C1 segment of cervical spinal cord (tissue), 14 donors: ENCODE measurements at regions not wholly inside any gene's neighbourhood (a gene's known extent, or its start where the extent isn't known, plus 50 kb on each side); places are given as distances from the start of the nearest gene placed in this dataset.
"Not testable (repeated sequence)": the region's sequence is repeated elsewhere in the genome, so short reads cannot be mapped to it uniquely, and the experiment has no call there.

ENCODE experiments used
- DNase-seq, 14 donors: peaks; one replicate each; lab custom pipeline; 2025; lab: John Stamatoyannopoulos, UW

DNA sequence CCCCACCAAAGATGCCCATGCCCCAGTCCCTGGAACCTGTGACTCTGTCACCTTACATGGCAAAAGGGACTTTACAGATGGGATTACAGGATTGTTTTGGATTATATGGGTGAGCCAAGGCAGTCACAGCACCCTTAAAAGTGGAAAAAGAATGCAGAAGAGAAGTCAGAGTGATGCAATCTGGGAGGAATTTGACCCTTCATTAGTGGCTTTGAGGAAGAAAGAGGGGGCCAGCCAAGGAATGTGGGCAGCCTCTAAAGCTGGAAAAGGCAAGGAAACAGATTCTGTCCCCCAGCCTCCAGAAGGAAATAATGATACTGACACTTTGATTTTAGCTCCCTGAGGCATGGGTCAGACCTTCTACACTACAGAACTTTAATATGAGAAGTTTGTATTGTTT is 257.3 kb upstream of the ISX start:
- DNase-seq: no peak

DNA sequence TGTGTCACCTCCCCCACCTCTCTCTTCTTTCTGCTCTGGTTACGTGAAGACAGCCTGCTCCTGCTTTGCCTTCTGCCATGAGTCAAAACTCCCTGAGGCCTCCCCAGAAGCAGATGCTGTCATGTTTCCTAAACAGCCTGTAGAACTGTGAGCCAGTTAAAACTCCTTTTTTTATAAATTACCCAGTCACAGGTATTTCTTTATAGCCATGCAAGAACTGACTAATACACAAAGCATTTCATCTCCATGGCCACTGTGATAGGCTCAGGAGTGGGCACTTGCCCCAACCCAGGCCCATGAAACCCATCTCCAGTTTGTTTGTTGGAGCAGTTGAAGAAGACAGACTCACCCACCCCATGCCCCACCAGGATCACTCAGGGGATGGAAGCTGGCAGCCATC is 253.3 kb upstream of the ISX start:
- no peak for DNase-seq

DNA sequence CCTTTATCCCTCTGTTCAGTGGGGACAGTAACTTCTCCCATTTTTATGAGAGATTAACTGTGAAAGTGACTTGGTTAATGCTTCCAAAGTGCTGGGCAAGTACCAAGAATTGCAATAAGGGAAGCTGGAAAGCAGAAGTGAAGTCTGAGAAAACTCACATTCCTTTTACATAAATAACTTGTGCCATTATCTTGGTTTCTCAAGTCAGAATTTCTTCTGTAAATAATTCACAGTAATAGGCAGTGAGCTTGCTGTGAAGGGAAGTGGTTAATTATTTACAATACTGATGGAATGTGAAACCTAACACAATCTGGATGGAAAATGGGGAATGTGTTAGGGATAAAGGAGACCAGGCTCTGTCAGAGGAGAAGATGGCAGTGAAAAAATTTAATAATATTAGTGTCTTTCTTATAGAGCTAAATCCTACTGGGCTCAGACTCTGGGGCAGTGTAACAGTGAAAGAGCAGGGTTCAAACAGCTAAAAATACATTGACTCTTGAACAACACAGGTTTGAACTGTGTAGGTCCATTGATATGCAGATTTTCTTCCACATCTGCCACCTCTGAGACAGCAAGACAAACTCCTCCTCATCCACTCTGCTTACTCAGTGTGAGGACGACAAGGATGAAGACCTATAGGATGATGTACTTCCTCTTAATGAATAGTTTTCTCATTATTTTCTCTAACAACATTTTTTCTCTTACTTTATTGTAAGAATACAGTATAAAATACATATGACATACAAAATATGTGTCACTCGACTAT is 251.5 kb upstream of the ISX start:
- no peak for DNase-seq

DNA sequence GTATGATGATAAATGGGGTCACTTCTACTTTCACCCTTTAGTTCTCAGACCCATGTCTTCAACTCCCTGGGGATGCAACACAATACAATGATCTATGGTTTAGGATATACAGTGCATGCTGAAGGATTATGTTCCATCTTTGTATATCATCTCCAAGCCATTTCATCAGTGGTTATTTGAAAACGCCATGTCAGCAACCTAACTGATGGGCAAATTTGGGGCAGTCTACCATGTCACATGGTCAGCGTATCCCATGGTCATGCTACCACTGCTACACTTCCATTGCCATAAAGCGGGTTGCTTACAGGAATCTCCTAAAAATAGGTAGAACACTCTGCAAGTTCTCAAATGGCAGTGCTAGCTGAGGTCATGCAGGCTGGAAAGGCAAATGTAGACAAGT is 236.5 kb upstream of the ISX start:
- DNase-seq: no peak

DNA sequence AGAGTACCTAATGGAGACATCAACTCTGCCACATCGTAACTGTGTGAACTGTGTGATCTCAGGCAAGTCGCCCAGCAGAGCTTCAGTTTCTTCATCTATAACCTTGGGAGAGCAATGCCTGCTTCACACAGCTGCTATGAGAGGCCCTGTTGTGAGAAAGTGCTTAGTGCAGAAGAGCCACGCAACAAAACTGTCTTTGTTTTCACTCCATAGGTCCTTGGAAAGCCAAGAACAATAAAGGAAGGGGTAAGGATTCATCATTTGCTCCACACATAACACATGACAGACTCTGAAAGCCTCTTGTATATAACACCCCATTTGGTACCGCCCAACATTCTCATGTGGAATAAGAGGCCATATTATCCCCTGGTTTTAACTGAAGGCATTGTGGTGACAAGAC is 231.9 kb upstream of the ISX start:
- no peak for DNase-seq

DNA sequence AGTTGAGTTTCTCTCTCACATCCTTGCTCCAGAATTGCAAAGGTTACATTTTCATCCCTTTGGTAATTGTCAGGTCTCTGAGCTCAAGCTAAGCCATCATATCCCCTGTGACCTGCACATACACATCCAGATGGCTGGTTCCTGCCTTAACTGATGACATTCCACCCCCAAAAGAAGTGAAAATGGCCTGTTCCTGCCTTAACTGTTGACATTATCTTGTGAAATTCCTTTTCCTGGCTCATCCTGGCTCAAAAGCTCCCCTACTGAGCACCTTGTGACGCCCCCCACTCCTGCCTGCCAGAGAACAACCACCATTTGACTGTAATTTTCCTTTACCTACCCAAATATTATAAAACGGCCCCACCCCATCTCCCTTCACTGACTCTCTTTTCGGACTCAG is 231.4 kb upstream of the ISX start:
- not testable (repeated sequence) for DNase-seq

DNA sequence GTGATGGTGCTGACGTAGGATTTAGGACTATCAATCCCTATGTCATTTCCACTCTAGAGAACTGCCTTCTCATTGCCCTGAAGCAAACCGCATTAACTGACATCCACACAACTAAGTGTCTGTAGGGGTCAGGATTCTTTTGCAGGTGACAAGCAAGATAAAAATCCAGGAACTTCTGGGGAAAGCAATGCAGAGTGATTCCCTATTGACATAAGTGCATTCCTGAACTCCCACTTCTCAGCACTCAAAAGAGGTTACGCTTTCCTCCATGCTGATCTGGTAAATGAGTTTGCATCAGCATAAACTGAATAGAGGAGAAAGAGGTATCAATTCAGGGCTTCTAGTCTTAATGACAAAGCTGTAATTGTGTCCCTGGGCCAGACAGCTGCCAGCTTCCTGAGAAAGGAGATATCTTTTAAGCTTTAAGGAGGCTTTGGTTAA is 224.6 kb upstream of the ISX start:
- DNase-seq: no peak

DNA sequence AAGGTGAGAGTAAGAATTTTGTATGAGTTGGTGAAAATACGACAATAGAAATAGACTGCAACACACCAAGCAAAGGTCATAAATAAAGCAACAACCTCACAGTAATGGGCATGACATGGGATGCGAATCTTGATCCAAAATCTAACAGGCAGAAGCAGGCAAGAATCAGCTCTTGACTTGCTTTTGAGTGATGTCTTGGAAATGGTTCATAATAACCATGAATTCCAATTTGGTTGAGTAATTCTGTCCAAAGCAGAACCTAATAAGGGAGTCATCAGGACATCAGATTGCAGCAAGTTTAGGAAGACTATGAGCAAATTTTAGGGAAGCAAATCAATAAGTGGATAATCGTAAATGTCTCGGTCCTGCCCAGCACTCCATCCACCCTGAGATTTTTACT is 224.0 kb upstream of the ISX start:
- no peak for DNase-seq

DNA sequence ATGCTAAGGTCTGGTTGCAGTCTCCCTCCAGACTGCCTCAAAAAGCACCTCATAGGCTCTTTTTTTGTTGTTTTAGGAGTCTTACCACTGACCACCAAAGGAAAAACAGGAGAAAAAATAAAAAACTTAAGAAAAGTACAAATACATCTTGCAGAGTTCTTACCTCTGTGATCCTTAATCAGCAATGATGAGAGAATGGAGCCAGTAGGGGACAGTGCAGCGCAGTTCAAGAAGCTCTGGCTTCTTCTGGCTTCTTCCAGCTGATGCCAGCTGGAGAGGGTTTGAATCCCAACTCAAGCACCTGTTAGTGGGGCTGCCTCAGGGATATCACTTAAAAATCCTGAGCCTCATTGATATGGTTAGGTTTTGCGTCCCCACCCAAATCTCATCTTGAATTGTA is 223.3 kb upstream of the ISX start:
- DNase-seq: no peak

DNA sequence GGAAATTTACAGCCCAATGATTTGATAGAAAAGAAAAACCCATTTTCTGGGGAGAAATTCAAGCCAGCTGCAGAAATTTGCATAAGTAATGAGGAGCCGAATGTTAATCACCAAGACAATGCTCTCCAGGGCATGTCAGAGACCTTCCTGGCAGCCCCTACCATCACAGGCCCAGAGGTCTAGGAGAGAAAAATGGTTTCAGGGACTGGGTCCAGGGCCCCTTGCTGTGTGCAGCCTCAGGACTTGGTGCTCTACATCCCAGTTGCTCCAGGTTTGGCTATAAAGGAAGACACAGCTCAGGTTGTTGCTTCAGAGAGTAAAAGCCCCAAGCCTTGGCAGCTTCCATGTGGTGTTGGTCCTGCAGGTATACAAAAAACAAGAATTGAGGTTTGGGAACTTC is 222.2 kb upstream of the ISX start:
- not testable (repeated sequence) for DNase-seq

DNA sequence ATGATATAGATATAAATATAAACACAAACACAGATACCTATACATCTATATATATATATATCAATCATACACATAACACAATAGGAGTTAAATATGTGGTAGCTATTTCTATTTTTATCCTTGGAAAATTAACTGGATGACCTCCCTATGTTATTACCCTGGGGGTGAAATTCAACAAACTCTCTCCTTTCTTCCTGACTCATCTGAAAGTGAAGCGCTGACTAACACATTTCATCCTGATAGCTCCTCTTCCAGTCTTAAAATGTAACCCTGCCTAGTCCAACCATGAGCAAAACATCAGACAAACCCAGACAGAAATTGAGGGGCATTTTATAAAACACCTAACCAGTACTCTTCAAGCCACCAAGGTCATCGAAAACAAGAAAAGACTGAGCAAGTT is 220.6 kb upstream of the ISX start:
- no peak for DNase-seq

DNA sequence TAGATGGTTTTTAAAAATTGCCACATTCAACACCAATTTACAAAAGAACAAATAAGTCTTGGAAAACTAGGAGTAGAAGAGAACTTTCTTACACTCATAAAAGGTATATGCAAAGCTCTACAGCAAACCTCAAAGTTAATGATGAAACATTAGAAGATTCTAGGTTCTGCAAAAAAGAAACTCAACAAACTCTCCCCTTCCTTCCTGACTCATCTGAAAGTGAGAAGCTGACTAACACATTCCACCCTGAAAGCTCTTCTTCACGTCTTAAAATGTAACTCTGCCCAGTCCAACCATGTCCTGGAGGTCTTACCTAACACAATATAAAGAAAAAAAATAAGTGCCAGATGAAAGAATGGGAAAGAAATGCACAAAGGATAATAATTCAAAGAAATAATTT is 218.9 kb upstream of the ISX start:
- no peak for DNase-seq

DNA sequence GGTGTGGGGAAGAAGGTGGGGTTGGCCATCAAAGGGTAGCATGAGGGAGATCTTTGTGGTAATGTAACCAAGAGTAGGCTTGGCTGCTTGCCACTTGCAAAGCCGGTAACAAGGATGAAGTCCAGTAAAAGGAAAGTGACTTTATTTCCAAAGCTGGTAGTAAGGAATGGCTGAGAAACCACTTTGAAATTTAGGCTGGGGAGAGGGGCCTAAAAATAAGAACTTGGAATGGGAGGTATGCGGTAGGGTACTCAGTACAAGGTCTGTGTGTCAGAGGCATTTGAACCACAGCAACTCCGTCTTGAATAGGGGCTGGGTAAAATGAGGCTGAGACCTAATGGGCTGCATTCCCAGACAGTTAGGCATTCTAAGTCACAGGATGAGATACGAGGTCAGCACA is 216.0 kb upstream of the ISX start:
- no peak for DNase-seq

DNA sequence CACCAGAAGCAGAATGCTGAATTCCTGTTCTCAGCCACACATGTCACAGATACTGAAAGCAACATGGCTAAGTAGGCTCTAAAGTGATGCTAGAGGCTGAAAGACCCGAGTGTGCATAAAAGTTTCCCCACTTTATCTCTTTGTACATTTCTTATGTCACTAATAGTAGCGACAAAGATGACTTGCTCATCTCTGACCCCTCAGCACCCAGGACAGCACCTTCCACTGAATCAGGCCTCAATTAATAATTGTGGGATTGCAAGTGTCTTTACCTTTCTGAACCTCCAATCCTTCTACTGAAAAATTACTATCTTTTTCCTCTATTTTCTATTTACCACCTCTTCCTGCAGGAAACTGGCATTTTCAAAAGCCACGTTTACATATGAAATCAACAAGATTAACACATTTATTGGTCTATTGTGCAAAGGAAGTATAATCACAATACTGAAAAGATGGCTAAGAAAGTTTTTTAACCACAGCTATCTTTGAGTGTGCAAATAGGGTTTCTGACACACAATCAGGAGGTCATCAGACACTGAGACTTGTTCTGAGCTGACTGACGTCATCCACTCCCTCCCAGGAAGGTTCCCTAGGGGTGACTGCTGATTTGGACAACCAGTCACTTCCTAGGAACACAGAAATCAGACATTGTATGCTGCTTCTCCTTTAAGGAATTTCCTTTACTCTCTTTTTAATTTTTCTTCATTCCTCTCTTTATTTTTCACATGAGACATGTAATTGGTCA is 213.9 kb upstream of the ISX start:
- no peak for DNase-seq

DNA sequence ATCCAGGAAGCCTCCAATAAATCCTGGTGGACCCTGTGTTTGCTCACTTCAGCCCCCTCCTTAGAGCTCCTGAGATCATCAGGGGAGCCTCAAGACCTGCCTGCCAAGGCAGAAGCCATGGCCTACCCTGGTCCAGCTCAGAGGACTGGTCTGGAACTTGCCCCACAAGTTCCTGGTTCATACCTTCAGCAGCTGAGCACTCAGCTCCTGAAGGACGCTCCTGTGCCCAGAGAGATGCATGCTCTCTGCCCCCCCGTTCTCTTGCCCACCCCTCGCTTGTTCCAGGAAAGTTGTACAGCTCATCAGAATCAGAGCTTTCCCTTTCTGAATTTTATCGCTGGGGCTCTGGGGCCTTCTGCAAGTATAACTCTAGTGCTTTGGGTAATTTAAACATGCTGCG is 210.5 kb upstream of the ISX start:
- no peak for DNase-seq

DNA sequence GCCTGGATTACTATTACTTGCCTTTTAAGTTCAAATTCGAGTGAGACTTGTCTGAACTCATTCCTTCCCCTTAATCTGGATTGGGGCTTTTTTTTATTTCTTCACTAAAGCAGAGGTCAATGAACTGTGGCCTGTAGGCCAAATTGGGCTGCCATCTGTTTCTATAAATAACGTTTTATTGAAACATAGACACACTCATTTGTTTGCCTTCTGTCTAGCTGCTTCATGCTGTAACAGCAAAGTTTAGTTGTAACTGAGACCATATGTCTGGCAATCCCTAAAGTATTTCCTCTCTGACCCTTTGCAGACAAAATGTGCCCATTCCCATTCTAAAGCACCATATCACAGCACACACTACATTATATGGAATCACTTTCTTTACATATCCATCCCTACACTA is 207.9 kb upstream of the ISX start:
- no peak for DNase-seq

DNA sequence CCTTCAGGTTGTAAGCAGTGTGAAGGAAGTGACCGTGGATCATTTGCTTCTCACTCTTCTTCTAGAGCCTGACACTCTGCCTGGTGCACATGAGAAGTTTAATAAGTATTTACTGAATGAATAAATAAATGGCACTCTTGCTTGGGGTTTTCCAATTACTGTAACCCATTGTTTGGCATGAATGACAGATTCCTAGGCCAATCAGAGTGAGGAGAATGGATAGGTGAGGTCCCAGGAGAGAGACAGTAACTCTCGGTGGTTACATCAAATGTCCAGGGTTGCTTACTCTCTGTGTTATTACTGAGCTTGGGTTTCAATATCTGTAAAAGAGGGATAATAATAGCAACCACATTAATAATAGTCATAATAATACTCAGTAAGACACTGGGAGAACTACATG is 204.2 kb upstream of the ISX start:
- no peak for DNase-seq

DNA sequence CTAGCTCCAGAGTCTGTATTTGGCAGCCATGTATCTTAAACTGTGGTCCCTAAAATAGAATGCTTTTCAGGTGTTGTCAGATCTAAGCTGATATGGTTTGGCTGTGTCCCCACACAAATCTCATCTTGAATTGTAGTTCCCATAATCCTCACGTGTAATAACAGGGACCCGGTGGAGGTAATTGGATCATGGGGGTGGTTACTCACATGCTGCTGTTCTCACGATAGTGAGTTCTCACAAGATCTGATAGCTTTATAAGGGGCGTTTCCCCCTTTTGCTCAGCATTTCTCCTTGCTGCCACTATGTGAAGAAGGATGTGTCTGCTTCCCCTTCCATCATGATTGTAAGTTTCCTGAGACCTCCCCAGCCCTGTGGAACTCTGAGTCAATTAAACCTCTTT is 199.9 kb upstream of the ISX start:
- DNase-seq: no peak

DNA sequence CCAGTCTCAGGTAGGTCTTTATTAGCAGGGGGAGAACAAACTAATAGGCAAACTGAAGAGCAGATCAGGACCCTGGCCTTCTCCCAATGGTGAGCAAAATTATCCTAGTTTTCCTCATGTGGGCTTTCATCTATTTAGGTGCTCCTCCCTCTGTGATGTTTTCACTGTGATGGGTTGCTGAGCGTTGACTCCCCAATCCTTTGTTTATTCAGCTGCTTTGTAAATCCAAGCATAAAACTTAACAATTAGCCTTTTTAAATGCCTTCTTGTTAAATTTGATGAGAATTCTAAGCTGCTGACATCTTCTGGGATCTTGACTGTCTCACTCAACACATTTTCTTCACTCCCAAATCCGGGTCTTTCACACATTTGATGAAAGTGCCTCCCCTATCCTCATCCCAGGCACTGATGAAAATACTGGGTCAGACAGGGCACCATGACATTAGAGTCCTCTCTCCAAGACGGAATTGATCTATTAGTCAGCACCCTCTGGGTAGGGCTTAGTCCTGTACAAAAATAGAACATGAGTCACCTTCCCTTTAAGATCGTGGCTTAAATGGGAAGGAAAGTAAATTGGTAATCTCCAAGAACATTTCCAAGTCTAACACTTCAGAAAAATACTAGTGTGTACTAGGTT is 199.3 kb upstream of the ISX start:
- no peak for DNase-seq

DNA sequence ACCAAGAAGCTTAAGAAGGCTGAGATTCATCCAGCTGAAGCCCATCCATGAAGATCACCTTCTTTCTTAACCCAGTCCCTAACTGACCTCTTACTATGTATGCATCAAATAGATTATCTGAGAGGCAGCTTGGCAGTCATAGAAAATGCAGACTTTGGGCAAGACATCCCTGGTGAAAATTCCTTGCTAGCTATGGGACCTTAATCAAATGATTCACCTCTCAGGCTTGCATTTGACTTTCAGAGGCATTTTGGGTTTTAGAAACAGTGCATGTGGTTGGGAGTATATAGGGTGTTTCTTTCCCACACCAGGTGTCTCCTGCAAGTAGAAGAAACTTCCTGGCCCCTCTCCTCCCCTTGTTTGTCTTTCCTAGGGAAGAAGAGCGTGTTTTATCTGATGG is 188.5 kb upstream of the ISX start:
- DNase-seq: no peak

DNA sequence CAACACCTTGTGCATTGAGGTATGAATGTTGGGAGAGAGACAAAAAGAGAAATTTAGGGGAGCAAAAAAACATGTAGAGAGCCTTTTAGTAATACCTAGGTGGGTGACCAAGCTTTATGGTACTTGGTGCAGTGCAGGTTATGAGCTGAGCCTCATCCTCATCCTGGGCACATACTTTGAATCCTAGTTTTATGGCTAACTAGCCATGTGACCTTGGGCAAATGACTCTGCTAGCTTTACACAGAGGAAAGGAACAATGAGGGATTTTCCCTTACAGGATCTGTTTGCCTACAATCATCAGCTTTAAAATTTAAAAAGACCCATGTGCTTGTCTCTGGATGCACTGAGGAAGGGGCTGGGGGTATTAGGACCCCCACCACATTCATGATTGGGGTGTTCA is 187.8 kb upstream of the ISX start:
- no peak for DNase-seq

DNA sequence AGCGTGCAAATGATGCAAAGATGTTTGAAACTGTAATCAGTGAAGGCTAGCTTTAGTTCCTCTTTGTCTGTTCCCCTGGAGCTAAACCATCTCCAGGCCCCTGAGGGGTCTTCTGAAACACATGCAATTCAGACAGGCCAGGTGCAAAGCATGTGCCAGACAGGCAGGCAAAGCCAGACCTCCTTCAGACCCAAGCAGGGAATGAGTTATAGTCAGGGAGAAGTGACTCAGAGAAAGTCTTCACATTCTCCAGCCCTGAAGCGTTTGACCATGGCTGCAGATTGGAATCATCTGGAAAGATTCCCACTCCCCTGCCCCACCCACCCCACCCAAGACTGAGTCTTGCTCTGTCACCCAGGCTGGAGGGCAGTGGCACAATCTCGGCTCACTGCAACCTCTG is 187.0 kb upstream of the ISX start:
- DNase-seq: no peak

DNA sequence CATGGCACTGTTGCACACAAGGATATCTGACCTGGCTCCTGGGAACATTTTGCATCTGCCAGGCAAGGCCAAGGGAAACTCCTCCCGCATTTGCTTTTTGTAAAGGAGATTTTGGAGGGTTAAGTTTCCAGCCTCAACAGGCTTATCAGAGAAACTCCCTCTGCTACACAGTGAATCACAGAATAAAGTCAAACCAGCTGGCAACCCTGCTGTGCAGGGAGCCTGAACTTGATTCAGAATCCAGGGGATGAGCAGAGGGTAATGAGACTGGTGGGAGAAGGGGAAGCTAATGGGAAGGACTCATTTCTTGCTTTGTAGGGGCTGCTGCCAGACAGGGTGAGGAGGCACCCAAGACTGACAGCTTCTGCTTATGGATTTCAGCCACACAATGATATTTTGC is 185.3 kb upstream of the ISX start:
- no peak for DNase-seq
